ENCODE measurements at regions not wholly inside any gene's neighbourhood (a gene's known extent, or its start where the extent isn't known, plus 50 kb on each side); places are given as distances from the start of the nearest gene placed in this dataset.

- TF ChIP-seq, protein P1, sequence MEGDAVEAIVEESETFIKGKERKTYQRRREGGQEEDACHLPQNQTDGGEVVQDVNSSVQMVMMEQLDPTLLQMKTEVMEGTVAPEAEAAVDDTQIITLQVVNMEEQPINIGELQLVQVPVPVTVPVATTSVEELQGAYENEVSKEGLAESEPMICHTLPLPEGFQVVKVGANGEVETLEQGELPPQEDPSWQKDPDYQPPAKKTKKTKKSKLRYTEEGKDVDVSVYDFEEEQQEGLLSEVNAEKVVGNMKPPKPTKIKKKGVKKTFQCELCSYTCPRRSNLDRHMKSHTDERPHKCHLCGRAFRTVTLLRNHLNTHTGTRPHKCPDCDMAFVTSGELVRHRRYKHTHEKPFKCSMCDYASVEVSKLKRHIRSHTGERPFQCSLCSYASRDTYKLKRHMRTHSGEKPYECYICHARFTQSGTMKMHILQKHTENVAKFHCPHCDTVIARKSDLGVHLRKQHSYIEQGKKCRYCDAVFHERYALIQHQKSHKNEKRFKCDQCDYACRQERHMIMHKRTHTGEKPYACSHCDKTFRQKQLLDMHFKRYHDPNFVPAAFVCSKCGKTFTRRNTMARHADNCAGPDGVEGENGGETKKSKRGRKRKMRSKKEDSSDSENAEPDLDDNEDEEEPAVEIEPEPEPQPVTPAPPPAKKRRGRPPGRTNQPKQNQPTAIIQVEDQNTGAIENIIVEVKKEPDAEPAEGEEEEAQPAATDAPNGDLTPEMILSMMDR (IDR thresholded peaks at IDR 0.05) = no peak
- no peak for TF ChIP-seq EZH2 (IDR thresholded peaks at IDR 0.05; ENCODE audit: borderline replicate concordance, insufficient read depth, low read depth, low read length, poor library complexity, severe bottlenecking)
These were observed 346.4 kb upstream of the CDH5 start for GRCh38 chr16:66020046-66020445.
